WERI-Rb-1 (cell line): ENCODE measurements at regions not wholly inside any gene's neighbourhood (a gene's known extent, or its start where the extent isn't known, plus 50 kb on each side); places are given as distances from the start of the nearest gene placed in this dataset.
A peak's percentile ranks its signal among the peaks of the same experiment; 100 is the strongest.

Experiments used
- DNase-seq: peaks from one replicate; pipeline ENCODE4 v3.0.0-alpha.2; 2020
- H3K27ac ChIP-seq: fragments of 250-450 bp; sonication (Bioruptor Pico); 2 replicates; pipeline ENCODE4 v1.5.1; 2020; ENCODE audit warnings: mild to moderate bottlenecking, moderate library complexity
- H3K27me3 ChIP-seq: fragments of 250-450 bp; sonication (Bioruptor Pico); 2 replicates; pipeline ENCODE4 v1.5.1; 2021; ENCODE audit warnings: mild to moderate bottlenecking, low read depth, moderate library complexity; ENCODE audit not compliant: insufficient read depth, severe bottlenecking
- H3K36me3 ChIP-seq: fragments of 250-450 bp; sonication (Bioruptor Pico); 2 replicates; pipeline ENCODE4 v1.5.1; 2020; ENCODE audit warnings: mild to moderate bottlenecking, moderate library complexity
- H3K4me3 ChIP-seq: 2 replicates; pipeline ENCODE4 v1.5.1; 2011; ENCODE audit warnings: low read depth, mild to moderate bottlenecking, control low read depth, low read length
- H3K9me3 ChIP-seq: fragments of 250-450 bp; sonication (Bioruptor Pico); 2 replicates; pipeline ENCODE4 v1.5.1; 2021; ENCODE audit warnings: mild to moderate bottlenecking, moderate library complexity; ENCODE audit not compliant: severe bottlenecking
- TF ChIP-seq, protein P1 (sequence below): IDR thresholded peaks from 2 replicates; pipeline ENCODE4 v1.5.1; 2011; ENCODE audit warnings: low read depth, mild to moderate bottlenecking, control low read depth, inconsistent platforms, low read length

DNA sequence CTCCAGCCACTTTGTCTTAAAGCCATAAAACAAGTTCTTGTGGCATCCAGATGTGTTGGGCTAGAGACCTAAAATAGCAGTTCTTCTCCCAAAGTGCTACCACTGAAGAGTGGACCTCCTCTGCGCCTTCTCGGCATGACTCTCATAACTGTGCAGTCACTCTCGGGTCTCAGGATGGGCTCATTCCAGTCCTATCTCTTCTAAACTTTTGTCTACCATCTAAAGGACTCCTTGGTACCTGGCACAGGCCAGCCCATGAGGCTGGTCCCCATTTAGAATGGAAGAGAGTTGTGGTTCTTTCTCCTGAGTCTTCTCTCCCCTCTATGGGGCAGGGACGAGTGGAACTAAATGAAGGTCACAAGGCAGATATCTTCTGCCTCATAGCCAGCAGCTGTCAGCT is 272.0 kb upstream of the TMTC4 start:
- no peak for DNase-seq
- no peak overlapping the region for H3K27ac ChIP-seq
- no peaks in the 10 kb centered on the region for H3K27me3 ChIP-seq
- no peaks in the 10 kb centered on the region for H3K9me3 ChIP-seq
- TF ChIP-seq, protein P1, sequence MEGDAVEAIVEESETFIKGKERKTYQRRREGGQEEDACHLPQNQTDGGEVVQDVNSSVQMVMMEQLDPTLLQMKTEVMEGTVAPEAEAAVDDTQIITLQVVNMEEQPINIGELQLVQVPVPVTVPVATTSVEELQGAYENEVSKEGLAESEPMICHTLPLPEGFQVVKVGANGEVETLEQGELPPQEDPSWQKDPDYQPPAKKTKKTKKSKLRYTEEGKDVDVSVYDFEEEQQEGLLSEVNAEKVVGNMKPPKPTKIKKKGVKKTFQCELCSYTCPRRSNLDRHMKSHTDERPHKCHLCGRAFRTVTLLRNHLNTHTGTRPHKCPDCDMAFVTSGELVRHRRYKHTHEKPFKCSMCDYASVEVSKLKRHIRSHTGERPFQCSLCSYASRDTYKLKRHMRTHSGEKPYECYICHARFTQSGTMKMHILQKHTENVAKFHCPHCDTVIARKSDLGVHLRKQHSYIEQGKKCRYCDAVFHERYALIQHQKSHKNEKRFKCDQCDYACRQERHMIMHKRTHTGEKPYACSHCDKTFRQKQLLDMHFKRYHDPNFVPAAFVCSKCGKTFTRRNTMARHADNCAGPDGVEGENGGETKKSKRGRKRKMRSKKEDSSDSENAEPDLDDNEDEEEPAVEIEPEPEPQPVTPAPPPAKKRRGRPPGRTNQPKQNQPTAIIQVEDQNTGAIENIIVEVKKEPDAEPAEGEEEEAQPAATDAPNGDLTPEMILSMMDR = no peak
- no peak overlapping the region for H3K4me3 ChIP-seq
- no peaks in the 10 kb centered on the region for H3K36me3 ChIP-seq

DNA sequence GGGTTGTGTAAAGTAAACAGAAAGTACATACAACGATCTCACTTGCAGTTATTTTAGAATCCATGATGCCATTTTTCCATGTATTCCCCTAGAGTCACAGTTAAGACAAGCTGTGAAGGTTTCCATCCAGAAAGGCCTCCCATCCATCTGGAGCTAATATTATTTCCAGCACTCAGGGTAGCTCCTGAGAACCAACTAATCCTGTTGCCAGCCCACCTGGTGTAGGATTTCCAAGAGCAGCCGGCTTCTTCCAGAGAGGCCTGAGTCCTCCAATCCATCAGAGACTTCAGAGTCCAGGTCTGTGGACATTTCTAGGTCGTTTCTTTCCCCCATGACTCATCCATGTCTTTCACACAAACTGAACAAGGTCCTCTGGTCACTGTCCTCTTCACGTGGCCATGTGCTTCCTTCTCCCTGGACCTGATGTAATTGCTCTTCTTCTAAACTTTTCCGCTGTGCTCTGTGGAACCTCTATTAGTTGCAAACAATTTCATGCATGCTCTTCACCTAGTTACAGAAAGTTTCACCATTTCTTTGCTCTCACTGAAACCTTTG is 270.3 kb upstream of the TMTC4 start:
- Histone ChIP-seq H3K36me3 (no peaks in the 10 kb centered on the region), H3K27me3 (no peaks in the 10 kb centered on the region), H3K9me3 (no peaks in the 10 kb centered on the region), H3K4me3 (no peak overlapping the region), H3K27ac (no peak overlapping the region)
- TF ChIP-seq, protein P1 = no peak
- DNase-seq = peak; percentile 84

DNA sequence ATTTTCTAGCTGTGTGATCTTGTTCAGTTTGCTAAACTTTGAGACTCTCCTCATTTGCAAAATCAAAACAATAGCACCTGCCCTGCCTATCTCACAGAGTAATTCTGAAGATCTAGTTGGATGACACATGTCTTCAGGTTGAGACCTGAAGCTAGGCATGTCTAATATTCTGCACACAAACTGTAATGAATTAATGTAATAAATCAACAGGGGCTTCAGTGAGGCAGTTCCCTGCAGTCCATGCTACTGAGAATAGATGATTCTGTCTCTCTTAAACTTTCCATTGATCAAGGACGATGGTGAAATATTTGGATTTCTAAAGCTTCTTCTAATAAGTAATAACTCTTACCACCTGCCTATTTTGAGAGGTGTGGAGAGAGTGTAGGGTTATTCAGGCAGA is 268.1 kb upstream of the TMTC4 start:
- DNase-seq = no peak
- Histone ChIP-seq H3K36me3 (no peaks in the 10 kb centered on the region), H3K27me3 (no peaks in the 10 kb centered on the region), H3K9me3 (no peaks in the 10 kb centered on the region), H3K27ac (no peak overlapping the region), H3K4me3 (no peak overlapping the region)
- TF ChIP-seq, protein P1 = no peak

DNA sequence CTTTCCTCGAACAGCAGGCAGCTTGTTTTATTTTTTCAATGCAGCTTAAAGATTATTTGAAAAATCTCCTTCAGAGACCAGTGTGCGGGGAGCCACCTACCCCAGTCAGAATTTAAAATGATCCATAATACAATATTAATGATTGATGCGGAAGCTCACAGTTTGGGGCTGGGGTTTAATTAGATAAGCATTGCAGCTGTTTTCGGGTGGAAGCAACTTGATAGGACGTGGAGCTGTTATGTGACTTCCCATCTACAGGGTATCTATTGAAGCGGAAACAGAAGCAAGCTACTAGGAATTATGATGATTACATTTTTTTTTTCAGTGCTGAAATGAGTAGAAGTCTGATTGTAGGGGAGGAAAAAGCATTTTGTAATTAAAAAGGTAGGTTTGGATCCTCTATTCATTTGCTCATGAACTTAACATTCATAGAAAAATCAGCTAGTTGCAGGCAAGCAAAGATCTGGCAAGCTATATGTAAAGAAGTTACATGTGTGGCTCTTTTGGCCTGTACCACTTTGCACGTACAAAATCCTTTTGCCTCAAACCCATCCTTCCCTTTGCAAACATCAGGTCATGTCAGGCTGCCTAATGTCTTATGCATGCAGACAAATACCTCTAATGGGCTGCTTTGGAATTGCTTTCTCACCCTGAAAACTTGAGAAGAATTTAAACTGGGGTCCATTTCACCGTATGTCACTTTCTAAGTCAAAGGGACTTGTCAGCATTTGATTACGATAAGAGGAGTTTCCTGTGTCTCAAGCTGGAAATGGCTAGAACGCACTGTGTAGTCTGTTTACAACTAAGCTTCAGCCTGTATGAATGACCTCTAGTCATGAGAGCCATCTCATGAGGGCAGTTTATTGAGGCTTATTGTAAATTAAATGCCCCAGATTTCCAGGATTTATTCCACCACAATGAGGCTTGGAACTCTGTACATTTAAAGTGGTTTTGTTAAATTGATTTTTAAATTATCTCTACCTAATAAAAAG is 267.1 kb upstream of the TMTC4 start:
- H3K27ac ChIP-seq = no peak overlapping the region
- no peak overlapping the region for H3K4me3 ChIP-seq
- TF ChIP-seq, protein P1 = no peak
- H3K9me3 ChIP-seq = peaks cover 4% of the 10 kb centered on the region
- H3K36me3 ChIP-seq = no peaks in the 10 kb centered on the region
- H3K27me3 ChIP-seq = no peaks in the 10 kb centered on the region
- peak; percentile 24 for DNase-seq

DNA sequence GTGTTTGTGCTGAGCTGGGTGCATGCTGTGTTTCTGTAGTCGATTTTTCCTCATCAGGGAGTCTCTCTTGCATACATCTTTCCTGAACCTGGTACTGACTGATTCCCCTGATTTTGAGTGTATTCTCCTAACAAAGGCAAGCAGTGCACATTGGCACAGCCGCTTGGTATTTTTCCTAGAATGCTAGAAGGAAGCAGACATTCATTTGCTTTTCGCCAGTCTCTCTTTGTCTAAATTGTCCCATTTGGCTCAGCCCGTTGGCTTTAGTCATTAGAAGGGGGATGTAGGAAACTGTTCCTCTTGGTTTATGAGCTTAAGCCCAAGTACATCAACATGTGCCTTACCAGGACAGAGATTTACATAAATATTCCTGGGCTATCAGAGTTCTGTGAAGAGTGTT is 266.1 kb upstream of the TMTC4 start:
- H3K27ac ChIP-seq = no peak overlapping the region
- TF ChIP-seq, protein P1 = no peak
- H3K27me3 ChIP-seq = no peaks in the 10 kb centered on the region
- H3K9me3 ChIP-seq = peaks cover 4% of the 10 kb centered on the region
- DNase-seq = no peak
- H3K4me3 ChIP-seq = no peak overlapping the region
- H3K36me3 ChIP-seq = no peaks in the 10 kb centered on the region
